Skeletal muscle satellite cell (primary cell): ENCODE measurements at regions not wholly inside any gene's neighbourhood (a gene's known extent, or its start where the extent isn't known, plus 50 kb on each side); places are given as distances from the start of the nearest gene placed in this dataset.
"Not testable (repeated sequence)": the region's sequence is repeated elsewhere in the genome, so short reads cannot be mapped to it uniquely, and the experiment has no call there.

Experiments used
- H3K27me3 ChIP-seq: 2 replicates; pipeline ENCODE4 v1.7.0; 2013; ENCODE audit warnings: low read length; ENCODE audit not compliant: control insufficient read depth, insufficient read depth
- H3K36me3 ChIP-seq: 2 replicates; pipeline ENCODE4 v1.7.0; 2013; ENCODE audit warnings: mild to moderate bottlenecking, control low read depth, low read length; ENCODE audit not compliant: insufficient read depth
- H3K4me1 ChIP-seq: 2 replicates; pipeline ENCODE4 v1.7.0; 2013; ENCODE audit warnings: low read length; ENCODE audit not compliant: control insufficient read depth, insufficient read depth
- H3K4me2 ChIP-seq: 2 replicates; pipeline ENCODE4 v1.7.0; 2013; ENCODE audit warnings: mild to moderate bottlenecking, low read length
- H3K4me3 ChIP-seq: 2 replicates; pipeline ENCODE4 v1.7.0; 2013; ENCODE audit warnings: low read length
- H3K9ac ChIP-seq: 2 replicates; pipeline ENCODE4 v1.7.0; 2013; ENCODE audit warnings: mild to moderate bottlenecking, low read depth, low read length, moderate library complexity
- H3K9me3 ChIP-seq: replicated peaks from 2 replicates; pipeline ENCODE4 v1.7.0; 2013; ENCODE audit warnings: mild to moderate bottlenecking, control low read depth, low read length

GRCh38 chr6:92427453-92427852 is 991.9 kb downstream of the EPHA7 start:
- Histone ChIP-seq H3K9me3 (no peaks in the 10 kb centered on the region), H3K4me2 (no peak overlapping the region), H3K4me3 (no peak overlapping the region), H3K4me1 (no peaks in the 10 kb centered on the region), H3K9ac (no peak overlapping the region), H3K27me3 (no peaks in the 10 kb centered on the region), H3K36me3 (no peaks in the 10 kb centered on the region)

GRCh38 chr6:92415656-92416055 is 1003.7 kb downstream of the EPHA7 start:
- no peak overlapping the region for H3K4me3 ChIP-seq
- H3K27me3 ChIP-seq, result no peaks in the 10 kb centered on the region
- no peaks in the 10 kb centered on the region for H3K9me3 ChIP-seq
- no peak overlapping the region for H3K9ac ChIP-seq
- no peaks in the 10 kb centered on the region for H3K4me1 ChIP-seq
- H3K4me2 ChIP-seq, result no peak overlapping the region
- H3K36me3 ChIP-seq, result no peaks in the 10 kb centered on the region

- Histone ChIP-seq H3K9me3 (no peaks in the 10 kb centered on the region), H3K27me3 (no peaks in the 10 kb centered on the region), H3K9ac (no peak overlapping the region), H3K36me3 (no peaks in the 10 kb centered on the region), H3K4me2 (no peak overlapping the region), H3K4me3 (no peak overlapping the region), H3K4me1 (no peaks in the 10 kb centered on the region)
Measured at GRCh38 chr6:92408350-92408749, 1011.0 kb downstream of the EPHA7 start.

- Histone ChIP-seq H3K27me3 (no peaks in the 10 kb centered on the region), H3K4me1 (no peaks in the 10 kb centered on the region), H3K9me3 (no peaks in the 10 kb centered on the region), H3K4me3 (no peak overlapping the region), H3K9ac (no peak overlapping the region), H3K4me2 (no peak overlapping the region), H3K36me3 (no peaks in the 10 kb centered on the region)
Measured at GRCh38 chr6:92404281-92404680, 1015.1 kb downstream of the EPHA7 start.

- Histone ChIP-seq H3K4me2 (no peak overlapping the region), H3K9ac (no peak overlapping the region), H3K4me1 (no peaks in the 10 kb centered on the region), H3K27me3 (no peaks in the 10 kb centered on the region), H3K4me3 (no peak overlapping the region), H3K36me3 (no peaks in the 10 kb centered on the region), H3K9me3 (no peaks in the 10 kb centered on the region)
Measured at GRCh38 chr6:92399911-92400310, 1019.4 kb downstream of the EPHA7 start.

GRCh38 chr6:92388706-92389105 is 1030.7 kb downstream of the EPHA7 start:
- not testable (repeated sequence) for H3K4me1 ChIP-seq, H3K4me3 ChIP-seq, H3K27me3 ChIP-seq, H3K4me2 ChIP-seq, H3K9ac ChIP-seq, H3K9me3 ChIP-seq, H3K36me3 ChIP-seq

GRCh38 chr6:92380803-92381601 is 1038.4 kb downstream of the EPHA7 start:
- H3K4me1 ChIP-seq, result no peaks in the 10 kb centered on the region
- H3K36me3 ChIP-seq, result no peaks in the 10 kb centered on the region

GRCh38 chr6:92377137-92377536 is 1042.2 kb downstream of the EPHA7 start:
- Histone ChIP-seq H3K27me3 (no peaks in the 10 kb centered on the region), H3K4me2 (no peak overlapping the region), H3K4me3 (no peak overlapping the region), H3K36me3 (no peaks in the 10 kb centered on the region), H3K9ac (no peak overlapping the region), H3K9me3 (no peaks in the 10 kb centered on the region), H3K4me1 (no peaks in the 10 kb centered on the region)

More at GRCh38 chr6:92380803-92381601, 1038.4 kb downstream of the EPHA7 start:
- Histone ChIP-seq H3K27me3 (no peaks in the 10 kb centered on the region), H3K4me2 (no peak overlapping the region), H3K9ac (no peak overlapping the region), H3K9me3 (no peaks in the 10 kb centered on the region), H3K4me3 (no peak overlapping the region)

- Histone ChIP-seq H3K9me3 (no peaks in the 10 kb centered on the region), H3K4me3 (no peak overlapping the region), H3K4me2 (no peak overlapping the region), H3K9ac (no peak overlapping the region), H3K36me3 (no peaks in the 10 kb centered on the region), H3K27me3 (no peaks in the 10 kb centered on the region), H3K4me1 (no peaks in the 10 kb centered on the region)
Measured at GRCh38 chr6:92376691-92377090, 1042.7 kb downstream of the EPHA7 start.

GRCh38 chr6:92371211-92372208 is 1047.8 kb downstream of the EPHA7 start:
- Histone ChIP-seq H3K4me2 (no peak overlapping the region), H3K9me3 (no peaks in the 10 kb centered on the region), H3K4me1 (no peaks in the 10 kb centered on the region), H3K4me3 (no peak overlapping the region), H3K9ac (no peak overlapping the region), H3K27me3 (no peaks in the 10 kb centered on the region), H3K36me3 (no peaks in the 10 kb centered on the region)

GRCh38 chr6:92369309-92369708 is 1050.0 kb downstream of the EPHA7 start:
- no peaks in the 10 kb centered on the region for H3K4me1 ChIP-seq
- no peak overlapping the region for H3K9ac ChIP-seq
- H3K27me3 ChIP-seq, result no peaks in the 10 kb centered on the region
- no peaks in the 10 kb centered on the region for H3K9me3 ChIP-seq
- no peak overlapping the region for H3K4me2 ChIP-seq
- no peaks in the 10 kb centered on the region for H3K36me3 ChIP-seq
- H3K4me3 ChIP-seq, result no peak overlapping the region
